Hindlimb muscle (tissue), 1 donor: ENCODE measurements at regions not wholly inside any gene's neighbourhood (a gene's known extent, or its start where the extent isn't known, plus 50 kb on each side); places are given as distances from the start of the nearest gene placed in this dataset.

Experiments used
- DNase-seq: peaks from one replicate; pipeline ENCODE4 v3.0.0-alpha.2; 2013

GRCh38 chr19:5235458-5236219 is 105.0 kb downstream of the PTPRS start:
- no peak for DNase-seq

GRCh38 chr19:5234412-5234811 is 106.2 kb downstream of the PTPRS start:
- no peak for DNase-seq

GRCh38 chr19:5232798-5233505 is 107.7 kb downstream of the PTPRS start:
- no peak for DNase-seq

GRCh38 chr19:5231857-5232678 is 108.5 kb downstream of the PTPRS start:
- DNase-seq = no peak

- no peak for DNase-seq
These were observed 109.7 kb downstream of the PTPRS start for GRCh38 chr19:5230730-5231555.

GRCh38 chr19:5229778-5230335 is 110.8 kb downstream of the PTPRS start:
- DNase-seq = no peak

GRCh38 chr19:5228932-5229777 is 111.5 kb downstream of the PTPRS start:
- DNase-seq = no peak

GRCh38 chr19:5228490-5228889 is 112.1 kb downstream of the PTPRS start:
- DNase-seq = no peak

- no peak for DNase-seq
These were observed 114.9 kb downstream of the PTPRS start for GRCh38 chr19:5225486-5226345.

- no peak for DNase-seq
These were observed 116.1 kb downstream of the PTPRS start for GRCh38 chr19:5224480-5224879.

GRCh38 chr19:5222821-5223321 is 117.7 kb downstream of the PTPRS start:
- no peak for DNase-seq

GRCh38 chr19:5222178-5222577 is 118.4 kb downstream of the PTPRS start:
- no peak for DNase-seq

GRCh38 chr19:5220866-5221265 is 119.7 kb downstream of the PTPRS start:
- DNase-seq = no peak

GRCh38 chr19:5220361-5220760 is 120.3 kb downstream of the PTPRS start:
- DNase-seq = no peak

GRCh38 chr19:5219551-5220304 is 120.9 kb downstream of the PTPRS start:
- DNase-seq = no peak

GRCh38 chr19:5218963-5219530 is 121.6 kb downstream of the PTPRS start:
- no peak for DNase-seq

GRCh38 chr19:5218255-5218855 is 122.3 kb downstream of the PTPRS start:
- no peak for DNase-seq

- no peak for DNase-seq
These were observed 123.4 kb downstream of the PTPRS start for GRCh38 chr19:5217171-5217570.
